DOHH2 (cell line): ENCODE measurements at regions not wholly inside any gene's neighbourhood (a gene's known extent, or its start where the extent isn't known, plus 50 kb on each side); places are given as distances from the start of the nearest gene placed in this dataset.
"Not testable (repeated sequence)": the region's sequence is repeated elsewhere in the genome, so short reads cannot be mapped to it uniquely, and the experiment has no call there.

Experiments used
- EZH2phosphoT487 ChIP-seq: fragments of 200-600 bp; sonication (generic); IDR thresholded peaks from 2 replicates; pipeline ENCODE4 v1.6.1; 2017; ENCODE audit warnings: borderline replicate concordance, mild to moderate bottlenecking, antibody characterized with exemption, low read length, moderate library complexity, mixed read lengths
- TF ChIP-seq, protein P1 (sequence below): fragments of 200-600 bp; sonication (generic); IDR thresholded peaks from one replicate; pipeline ENCODE4 v1.5.1; 2014; ENCODE audit warnings: antibody characterized with exemption, mild to moderate bottlenecking, low read depth, low read length; ENCODE audit not compliant: poor library complexity, severe bottlenecking

DNA sequence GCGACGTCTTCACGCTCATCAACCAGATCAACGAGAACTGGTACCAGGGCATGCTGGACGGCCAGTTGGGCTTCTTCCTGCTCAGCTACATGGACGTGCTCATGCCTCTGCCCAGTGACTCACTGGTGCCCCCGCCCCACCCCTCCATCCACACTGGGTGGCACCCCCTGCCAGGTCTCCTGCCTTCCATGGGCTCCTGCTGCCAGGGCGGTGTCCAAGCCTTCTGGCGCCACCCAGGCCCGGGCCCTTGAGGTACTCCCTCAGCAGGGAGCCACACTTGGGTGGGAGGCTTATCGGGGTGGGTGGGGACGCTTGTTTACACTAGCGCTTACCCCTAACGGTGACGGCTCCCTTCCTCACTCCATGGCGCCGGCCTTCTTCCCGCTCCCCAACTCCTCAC is 148.2 kb downstream of the GOSR1 start:
- TF ChIP-seq, protein P1, sequence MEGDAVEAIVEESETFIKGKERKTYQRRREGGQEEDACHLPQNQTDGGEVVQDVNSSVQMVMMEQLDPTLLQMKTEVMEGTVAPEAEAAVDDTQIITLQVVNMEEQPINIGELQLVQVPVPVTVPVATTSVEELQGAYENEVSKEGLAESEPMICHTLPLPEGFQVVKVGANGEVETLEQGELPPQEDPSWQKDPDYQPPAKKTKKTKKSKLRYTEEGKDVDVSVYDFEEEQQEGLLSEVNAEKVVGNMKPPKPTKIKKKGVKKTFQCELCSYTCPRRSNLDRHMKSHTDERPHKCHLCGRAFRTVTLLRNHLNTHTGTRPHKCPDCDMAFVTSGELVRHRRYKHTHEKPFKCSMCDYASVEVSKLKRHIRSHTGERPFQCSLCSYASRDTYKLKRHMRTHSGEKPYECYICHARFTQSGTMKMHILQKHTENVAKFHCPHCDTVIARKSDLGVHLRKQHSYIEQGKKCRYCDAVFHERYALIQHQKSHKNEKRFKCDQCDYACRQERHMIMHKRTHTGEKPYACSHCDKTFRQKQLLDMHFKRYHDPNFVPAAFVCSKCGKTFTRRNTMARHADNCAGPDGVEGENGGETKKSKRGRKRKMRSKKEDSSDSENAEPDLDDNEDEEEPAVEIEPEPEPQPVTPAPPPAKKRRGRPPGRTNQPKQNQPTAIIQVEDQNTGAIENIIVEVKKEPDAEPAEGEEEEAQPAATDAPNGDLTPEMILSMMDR, result not testable (repeated sequence)
- not testable (repeated sequence) for TF ChIP-seq EZH2phosphoT487
